ENCODE measurements at regions not wholly inside any gene's neighbourhood (a gene's known extent, or its start where the extent isn't known, plus 50 kb on each side); places are given as distances from the start of the nearest gene placed in this dataset.

GRCh38 chr11:28826807-28827206 is 718.6 kb downstream of the METTL15 start:
- peaks cover 4% of the 10 kb centered on the region; the same call in 1 of the 2 replicates for H3K9me3 ChIP-seq (ENCODE audit: control insufficient read depth, insufficient read depth, low read depth, low read length)
- no peaks in the 10 kb centered on the region for H3K27me3 ChIP-seq (ENCODE audit: control insufficient read depth, insufficient read depth, low read length)
- no peak overlapping the region for H3K27ac ChIP-seq (ENCODE audit: low read length)
- in situ Hi-C loops (cut with HindIII; ENCODE audit: low pct_unique_long_range_greater_than_20kb, low sequenced_read_pairs), result no loop called here
- no peaks in the 10 kb centered on the region for H3K36me3 ChIP-seq (ENCODE audit: control insufficient read depth, insufficient read depth, low read length)
- intact Hi-C loops (cut with micrococcal nuclease; ENCODE audit: unreplicated experiment), result no loop called here
- TF ChIP-seq REST (IDR thresholded peaks at IDR 0.05; ENCODE audit: insufficient read depth in 1 of 2, low read depth in 2 of 2, low read length in 1 of 2) (no peak), POLR2AphosphoS5 (IDR thresholded peaks at IDR 0.05; ENCODE audit: low read depth, low read length) (no peak), TCF7L2 (IDR thresholded peaks at IDR 0.05; ENCODE audit: low read depth, low read length) (no peak), CTCF (IDR thresholded peaks at IDR 0.05) (no peak), SIN3A (IDR thresholded peaks at IDR 0.05; ENCODE audit: borderline replicate concordance, insufficient read depth, low read depth, low read length) (no peak)
- CTCF ChIA-PET, result no interaction called here
- no peak overlapping the region for H3K4me3 ChIP-seq (ENCODE audit: low read depth in 2 of 2, low read length in 2 of 2)
- no TSS peak for BruUV-seq (replicated peaks)
- ATAC-seq (no peak), DNase-seq (ENCODE audit: low read depth, low spot score) (no peak)
- POLR2A ChIA-PET, result no interaction called here
- no peaks in the 10 kb centered on the region for H3K4me1 ChIP-seq (ENCODE audit: control insufficient read depth, insufficient read depth, low read length)

GRCh38 chr11:28822576-28822975 is 714.4 kb downstream of the METTL15 start:
- Histone ChIP-seq H3K4me1 (ENCODE audit: control insufficient read depth, insufficient read depth, low read length) (no peaks in the 10 kb centered on the region), H3K9me3 (ENCODE audit: control insufficient read depth, insufficient read depth, low read depth, low read length) (peaks cover 4% of the 10 kb centered on the region; the same call in 1 of the 2 replicates), H3K27me3 (ENCODE audit: control insufficient read depth, insufficient read depth, low read length) (no peaks in the 10 kb centered on the region), H3K27ac (ENCODE audit: low read length) (no peak overlapping the region), H3K36me3 (ENCODE audit: control insufficient read depth, insufficient read depth, low read length) (no peaks in the 10 kb centered on the region), H3K4me3 (ENCODE audit: low read depth in 2 of 2, low read length in 2 of 2) (no peak overlapping the region)
- ChIA-PET CTCF (no interaction called here), POLR2A (no interaction called here)
- TF ChIP-seq POLR2AphosphoS5 (IDR thresholded peaks at IDR 0.05; ENCODE audit: low read depth, low read length) (no peak), SIN3A (IDR thresholded peaks at IDR 0.05; ENCODE audit: borderline replicate concordance, insufficient read depth, low read depth, low read length) (no peak), CTCF (IDR thresholded peaks at IDR 0.05) (no peak), REST (IDR thresholded peaks at IDR 0.05; ENCODE audit: insufficient read depth in 1 of 2, low read depth in 2 of 2, low read length in 1 of 2) (no peak), TCF7L2 (IDR thresholded peaks at IDR 0.05; ENCODE audit: low read depth, low read length) (no peak)
- no peak for DNase-seq (ENCODE audit: low read depth, low spot score)
- no TSS peak for BruUV-seq (replicated peaks)
- ATAC-seq, result no peak
- in situ Hi-C loops (cut with HindIII; ENCODE audit: low pct_unique_long_range_greater_than_20kb, low sequenced_read_pairs), result no loop called here
- intact Hi-C loops (cut with micrococcal nuclease; ENCODE audit: unreplicated experiment), result no loop called here
